Loucy (cell line): ENCODE measurements at regions not wholly inside any gene's neighbourhood (a gene's known extent, or its start where the extent isn't known, plus 50 kb on each side); places are given as distances from the start of the nearest gene placed in this dataset.

Source experiments
- EZH2phosphoT487 ChIP-seq: fragments of 200-600 bp; IDR thresholded peaks from 2 replicates; pipeline ENCODE4 v1.6.1; 2018; ENCODE audit warnings: antibody characterized with exemption, mild to moderate bottlenecking, moderate library complexity, borderline replicate concordance
- TF ChIP-seq, protein P1 (sequence below): fragments of 200-600 bp; sonication (generic); conservative IDR thresholded peaks from 2 replicates; pipeline ENCODE4 v1.5.1; 2014; ENCODE audit warnings: mild to moderate bottlenecking, antibody characterized with exemption, low read length

- TF ChIP-seq, protein P1, sequence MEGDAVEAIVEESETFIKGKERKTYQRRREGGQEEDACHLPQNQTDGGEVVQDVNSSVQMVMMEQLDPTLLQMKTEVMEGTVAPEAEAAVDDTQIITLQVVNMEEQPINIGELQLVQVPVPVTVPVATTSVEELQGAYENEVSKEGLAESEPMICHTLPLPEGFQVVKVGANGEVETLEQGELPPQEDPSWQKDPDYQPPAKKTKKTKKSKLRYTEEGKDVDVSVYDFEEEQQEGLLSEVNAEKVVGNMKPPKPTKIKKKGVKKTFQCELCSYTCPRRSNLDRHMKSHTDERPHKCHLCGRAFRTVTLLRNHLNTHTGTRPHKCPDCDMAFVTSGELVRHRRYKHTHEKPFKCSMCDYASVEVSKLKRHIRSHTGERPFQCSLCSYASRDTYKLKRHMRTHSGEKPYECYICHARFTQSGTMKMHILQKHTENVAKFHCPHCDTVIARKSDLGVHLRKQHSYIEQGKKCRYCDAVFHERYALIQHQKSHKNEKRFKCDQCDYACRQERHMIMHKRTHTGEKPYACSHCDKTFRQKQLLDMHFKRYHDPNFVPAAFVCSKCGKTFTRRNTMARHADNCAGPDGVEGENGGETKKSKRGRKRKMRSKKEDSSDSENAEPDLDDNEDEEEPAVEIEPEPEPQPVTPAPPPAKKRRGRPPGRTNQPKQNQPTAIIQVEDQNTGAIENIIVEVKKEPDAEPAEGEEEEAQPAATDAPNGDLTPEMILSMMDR, result no peak
- no peak for TF ChIP-seq EZH2phosphoT487
Measured at GRCh38 chr1:88133991-88134390, 550.1 kb upstream of the PKN2 start.
